ENCODE measurements at regions not wholly inside any gene's neighbourhood (a gene's known extent, or its start where the extent isn't known, plus 50 kb on each side); places are given as distances from the start of the nearest gene placed in this dataset.
"Not testable (repeated sequence)": the region's sequence is repeated elsewhere in the genome, so short reads cannot be mapped to it uniquely, and the experiment has no call there.

DNA sequence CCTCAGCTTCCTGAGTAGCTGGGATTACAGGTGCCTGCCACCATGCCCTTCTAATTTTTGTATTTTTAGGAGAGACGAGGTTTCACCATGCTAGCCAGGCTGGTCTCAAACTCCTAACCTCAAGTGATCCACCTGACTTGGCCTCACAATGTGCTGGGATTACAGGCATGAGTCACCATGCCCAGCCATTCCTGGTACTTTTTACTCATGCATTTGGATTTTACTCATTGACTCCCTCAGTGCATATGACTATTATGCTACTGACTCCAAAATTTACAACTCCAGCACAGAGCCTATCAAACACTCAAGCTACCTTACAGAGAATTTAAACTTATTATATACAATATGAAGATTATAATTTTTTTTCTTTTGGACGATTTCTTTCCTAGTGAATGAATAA lies 199.9 kb downstream of the CXXC4 start:
- Histone ChIP-seq H3K9me2 (replicated peaks; ENCODE audit: insufficient read depth, low read length) (0 out of 2 replicates have a peak, but pooled peaks cover 5% of the 10 kb centered on the region), H3K36me3 (ENCODE audit: insufficient read depth, low read length) (no peaks in the 10 kb centered on the region), H2AFZ (ENCODE audit: low read length) (no peak overlapping the region), H3K27me3 (ENCODE audit: low read length) (no peaks in the 10 kb centered on the region), H3K4me2 (ENCODE audit: low read depth, low read length, poor library complexity, severe bottlenecking) (no peak overlapping the region), H3K9ac (ENCODE audit: low read length) (no peak overlapping the region), H3K4me1 (ENCODE audit: low read length) (no peaks in the 10 kb centered on the region), H3K27ac (ENCODE audit: low read length) (no peak overlapping the region), H4K20me1 (ENCODE audit: insufficient read depth, low read depth, low read length) (no peaks in the 10 kb centered on the region), H3K4me3 (ENCODE audit: low read length) (no peak overlapping the region), H3K9me3 (ENCODE audit: low read length) (peaks cover 35% of the 10 kb centered on the region), H3K79me2 (ENCODE audit: low read length) (no peaks in the 10 kb centered on the region)
- no peak for DNase-seq

DNA sequence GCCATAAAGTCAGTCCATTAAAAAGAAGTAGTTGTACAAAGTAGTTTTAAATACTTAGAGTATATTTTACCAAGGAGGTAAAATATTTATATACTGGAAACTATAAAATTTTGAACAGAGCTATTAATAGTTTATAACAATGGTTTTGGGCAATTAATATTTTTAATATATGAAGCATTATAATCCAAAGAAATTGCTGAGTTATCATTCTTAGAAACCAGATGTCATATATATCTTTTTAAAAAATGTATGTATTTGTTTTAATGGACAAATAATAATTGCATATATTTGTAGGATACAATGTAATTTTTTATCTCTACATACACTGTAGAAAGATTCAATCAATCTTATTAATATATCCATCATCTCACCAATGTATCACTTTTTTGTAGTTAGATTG lies 207.8 kb downstream of the CXXC4 start:
- Histone ChIP-seq H3K4me2 (ENCODE audit: low read depth, low read length, poor library complexity, severe bottlenecking) (no peak overlapping the region), H3K4me1 (ENCODE audit: low read length) (no peaks in the 10 kb centered on the region), H2AFZ (ENCODE audit: low read length) (no peak overlapping the region), H4K20me1 (ENCODE audit: insufficient read depth, low read depth, low read length) (no peaks in the 10 kb centered on the region), H3K9me2 (replicated peaks; ENCODE audit: insufficient read depth, low read length) (no peaks in the 10 kb centered on the region), H3K36me3 (ENCODE audit: insufficient read depth, low read length) (no peaks in the 10 kb centered on the region), H3K27me3 (ENCODE audit: low read length) (no peaks in the 10 kb centered on the region), H3K79me2 (ENCODE audit: low read length) (no peaks in the 10 kb centered on the region), H3K4me3 (ENCODE audit: low read length) (no peak overlapping the region), H3K9me3 (ENCODE audit: low read length) (peaks cover 22% of the 10 kb centered on the region), H3K27ac (ENCODE audit: low read length) (no peak overlapping the region), H3K9ac (ENCODE audit: low read length) (no peak overlapping the region)
- DNase-seq = no peak

DNA sequence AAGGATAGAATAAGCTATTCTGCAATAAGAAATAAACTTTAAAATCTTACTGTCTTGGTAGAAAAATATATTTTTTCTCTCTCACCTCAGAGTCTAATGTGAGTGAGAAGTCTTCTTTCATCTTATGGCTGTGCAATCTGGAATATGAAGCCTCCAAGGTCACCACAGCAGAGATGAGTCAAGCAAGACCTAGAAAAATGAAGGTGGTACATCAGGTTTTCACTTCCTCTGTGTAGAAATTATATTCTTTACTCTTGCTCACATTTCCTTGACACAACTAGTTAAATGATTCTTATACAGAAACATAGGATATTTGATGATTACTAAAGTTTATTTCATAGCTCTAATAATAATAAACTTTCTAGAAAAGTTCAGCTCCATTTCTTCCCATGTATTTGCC lies 211.4 kb downstream of the CXXC4 start:
- Histone ChIP-seq H3K4me3 (ENCODE audit: low read length) (no peak overlapping the region), H3K27me3 (ENCODE audit: low read length) (no peaks in the 10 kb centered on the region), H3K27ac (ENCODE audit: low read length) (no peak overlapping the region), H3K9me2 (replicated peaks; ENCODE audit: insufficient read depth, low read length) (no peaks in the 10 kb centered on the region), H3K9ac (ENCODE audit: low read length) (no peak overlapping the region), H3K4me1 (ENCODE audit: low read length) (no peaks in the 10 kb centered on the region), H2AFZ (ENCODE audit: low read length) (no peak overlapping the region), H4K20me1 (ENCODE audit: insufficient read depth, low read depth, low read length) (no peaks in the 10 kb centered on the region), H3K36me3 (ENCODE audit: insufficient read depth, low read length) (no peaks in the 10 kb centered on the region), H3K4me2 (ENCODE audit: low read depth, low read length, poor library complexity, severe bottlenecking) (no peak overlapping the region), H3K9me3 (ENCODE audit: low read length) (peaks cover 10% of the 10 kb centered on the region), H3K79me2 (ENCODE audit: low read length) (no peaks in the 10 kb centered on the region)
- DNase-seq = no peak

DNA sequence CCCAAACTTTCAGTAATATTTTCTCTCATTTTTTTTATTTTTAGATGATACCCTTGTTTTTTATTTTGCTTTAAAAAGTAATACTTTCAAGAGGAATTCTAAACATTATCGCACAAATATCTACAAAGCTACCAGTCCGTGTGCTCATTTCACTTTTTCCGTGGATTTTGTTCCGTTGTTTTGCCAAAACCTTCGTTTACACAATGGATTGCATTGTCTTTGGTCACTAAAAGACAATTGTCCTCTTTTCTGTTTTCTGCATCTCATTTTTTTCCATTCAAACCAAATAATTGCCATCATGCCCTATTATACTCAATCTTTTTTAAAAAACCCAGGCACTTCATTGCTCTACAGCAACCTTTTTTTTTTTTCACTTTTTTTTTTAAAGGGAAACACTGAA lies 214.9 kb downstream of the CXXC4 start:
- Histone ChIP-seq H3K9me3 (ENCODE audit: low read length) (peaks cover 4% of the 10 kb centered on the region), H3K4me1 (ENCODE audit: low read length) (no peaks in the 10 kb centered on the region), H4K20me1 (ENCODE audit: insufficient read depth, low read depth, low read length) (no peaks in the 10 kb centered on the region), H2AFZ (ENCODE audit: low read length) (no peak overlapping the region), H3K9me2 (replicated peaks; ENCODE audit: insufficient read depth, low read length) (no peaks in the 10 kb centered on the region), H3K27ac (ENCODE audit: low read length) (no peak overlapping the region), H3K36me3 (ENCODE audit: insufficient read depth, low read length) (no peaks in the 10 kb centered on the region), H3K9ac (ENCODE audit: low read length) (no peak overlapping the region), H3K27me3 (ENCODE audit: low read length) (no peaks in the 10 kb centered on the region), H3K4me2 (ENCODE audit: low read depth, low read length, poor library complexity, severe bottlenecking) (no peak overlapping the region), H3K4me3 (ENCODE audit: low read length) (no peak overlapping the region), H3K79me2 (ENCODE audit: low read length) (no peaks in the 10 kb centered on the region)
- DNase-seq = no peak

DNA sequence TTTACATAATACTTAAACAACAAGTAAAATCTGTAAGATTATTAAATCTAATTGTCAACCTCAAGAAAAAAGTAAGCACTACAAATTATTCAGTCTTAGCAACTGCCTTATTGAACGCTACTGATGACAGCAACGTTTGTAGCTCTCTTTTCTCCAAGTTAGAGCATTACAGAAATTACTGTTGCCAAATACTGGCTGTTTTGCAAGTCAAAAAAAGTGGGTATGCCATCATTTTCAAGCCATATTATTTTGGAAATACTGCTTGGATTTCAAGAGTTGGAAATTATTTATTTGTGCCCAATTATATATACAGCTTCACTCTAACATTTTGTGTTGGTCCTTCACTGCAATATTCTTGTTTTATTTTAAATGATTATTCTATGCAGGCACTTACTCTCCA lies 221.7 kb downstream of the CXXC4 start:
- Histone ChIP-seq H3K36me3 (ENCODE audit: insufficient read depth, low read length) (no peaks in the 10 kb centered on the region), H3K79me2 (ENCODE audit: low read length) (no peaks in the 10 kb centered on the region), H3K9ac (ENCODE audit: low read length) (no peak overlapping the region), H3K4me1 (ENCODE audit: low read length) (no peaks in the 10 kb centered on the region), H3K9me3 (ENCODE audit: low read length) (peaks cover 11% of the 10 kb centered on the region; the same call in 1 of the 2 replicates), H3K4me2 (ENCODE audit: low read depth, low read length, poor library complexity, severe bottlenecking) (no peak overlapping the region), H3K27ac (ENCODE audit: low read length) (no peak overlapping the region), H3K9me2 (replicated peaks; ENCODE audit: insufficient read depth, low read length) (no peaks in the 10 kb centered on the region), H3K4me3 (ENCODE audit: low read length) (no peak overlapping the region), H4K20me1 (ENCODE audit: insufficient read depth, low read depth, low read length) (no peaks in the 10 kb centered on the region), H2AFZ (ENCODE audit: low read length) (no peak overlapping the region), H3K27me3 (ENCODE audit: low read length) (no peaks in the 10 kb centered on the region)
- no peak for DNase-seq

DNA sequence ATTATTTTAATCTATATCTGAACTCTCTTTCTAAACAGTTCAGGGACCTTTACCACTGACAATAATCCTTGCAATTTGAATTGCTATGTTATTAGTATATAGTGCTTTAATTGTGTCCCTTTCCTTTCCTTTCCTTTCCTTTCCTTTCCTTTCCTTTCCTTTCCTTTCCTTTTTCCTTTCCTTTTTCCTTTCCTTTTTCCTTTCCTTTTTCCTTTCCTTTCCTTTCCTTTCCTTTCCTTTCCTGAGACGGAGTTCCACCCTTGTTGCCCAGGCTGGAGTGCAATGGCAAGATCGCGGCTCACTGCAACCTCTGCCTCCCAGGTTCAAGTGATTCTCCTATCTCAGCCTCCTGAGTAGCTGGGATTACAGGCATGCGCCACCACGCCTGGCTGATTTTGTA lies 225.1 kb downstream of the CXXC4 start:
- H3K4me3 ChIP-seq (ENCODE audit: low read length); H3K36me3 ChIP-seq (ENCODE audit: insufficient read depth, low read length); H2AFZ ChIP-seq (ENCODE audit: low read length); H3K27me3 ChIP-seq (ENCODE audit: low read length); H3K4me1 ChIP-seq (ENCODE audit: low read length); H3K9ac ChIP-seq (ENCODE audit: low read length); H3K79me2 ChIP-seq (ENCODE audit: low read length); DNase-seq; H3K4me2 ChIP-seq (ENCODE audit: low read depth, low read length, poor library complexity, severe bottlenecking); H4K20me1 ChIP-seq (ENCODE audit: insufficient read depth, low read depth, low read length); H3K27ac ChIP-seq (ENCODE audit: low read length); H3K9me2 ChIP-seq (replicated peaks; ENCODE audit: insufficient read depth, low read length): not testable (repeated sequence)
- peaks cover 11% of the 10 kb centered on the region; the same call in 1 of the 2 replicates for H3K9me3 ChIP-seq (ENCODE audit: low read length)

DNA sequence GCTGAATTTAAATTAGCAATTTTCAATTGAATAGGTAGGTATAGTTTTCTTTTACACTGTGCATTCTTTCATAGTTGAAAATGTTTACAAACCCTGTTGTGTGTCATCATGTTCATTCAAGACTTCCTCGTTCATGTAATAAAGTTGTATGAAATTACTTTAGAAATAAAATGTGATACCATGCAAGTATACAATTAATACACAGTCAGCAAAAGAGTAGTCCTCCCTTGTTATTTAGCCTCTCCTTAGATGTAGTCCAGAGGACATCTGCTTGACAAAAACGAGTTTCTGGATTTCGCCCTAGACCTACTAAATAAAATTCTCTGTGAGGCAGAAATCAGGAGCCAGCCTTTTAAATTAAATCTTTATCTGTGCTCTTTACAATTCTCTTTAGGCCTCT lies 231.6 kb downstream of the CXXC4 start:
- Histone ChIP-seq H3K4me2 (ENCODE audit: low read depth, low read length, poor library complexity, severe bottlenecking) (no peak overlapping the region), H3K9ac (ENCODE audit: low read length) (no peak overlapping the region), H3K27me3 (ENCODE audit: low read length) (no peaks in the 10 kb centered on the region), H3K27ac (ENCODE audit: low read length) (no peak overlapping the region), H3K9me2 (replicated peaks; ENCODE audit: insufficient read depth, low read length) (0 out of 2 replicates have a peak, but pooled peaks cover 4% of the 10 kb centered on the region), H3K79me2 (ENCODE audit: low read length) (no peaks in the 10 kb centered on the region), H4K20me1 (ENCODE audit: insufficient read depth, low read depth, low read length) (no peaks in the 10 kb centered on the region), H3K4me3 (ENCODE audit: low read length) (no peak overlapping the region), H2AFZ (ENCODE audit: low read length) (no peak overlapping the region), H3K4me1 (ENCODE audit: low read length) (no peaks in the 10 kb centered on the region), H3K36me3 (ENCODE audit: insufficient read depth, low read length) (no peaks in the 10 kb centered on the region), H3K9me3 (ENCODE audit: low read length) (peaks cover 4% of the 10 kb centered on the region; the same call in 1 of the 2 replicates)
- DNase-seq = no peak

DNA sequence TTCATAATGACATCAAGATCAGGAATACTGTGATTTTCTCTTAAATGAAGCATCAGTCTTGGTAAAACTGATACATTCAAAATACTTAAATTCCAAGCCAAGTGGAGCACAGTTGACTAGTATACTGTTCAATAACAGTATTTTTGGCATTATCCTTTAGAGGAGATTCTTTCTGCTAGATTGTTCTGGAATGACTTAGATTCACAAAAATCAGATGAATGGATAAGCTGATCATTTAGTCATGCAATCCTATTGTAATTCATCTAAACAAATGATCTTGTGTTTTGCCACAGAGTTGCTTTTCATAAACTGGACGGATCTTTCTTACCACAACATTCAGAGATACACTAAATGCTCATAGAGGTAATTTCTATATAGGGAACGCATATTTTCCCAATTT lies 232.0 kb downstream of the CXXC4 start:
- Histone ChIP-seq H3K9me2 (replicated peaks; ENCODE audit: insufficient read depth, low read length) (0 out of 2 replicates have a peak, but pooled peaks cover 4% of the 10 kb centered on the region), H3K9ac (ENCODE audit: low read length) (no peak overlapping the region), H4K20me1 (ENCODE audit: insufficient read depth, low read depth, low read length) (no peaks in the 10 kb centered on the region), H2AFZ (ENCODE audit: low read length) (no peak overlapping the region), H3K79me2 (ENCODE audit: low read length) (no peaks in the 10 kb centered on the region), H3K27ac (ENCODE audit: low read length) (no peak overlapping the region), H3K36me3 (ENCODE audit: insufficient read depth, low read length) (no peaks in the 10 kb centered on the region), H3K4me1 (ENCODE audit: low read length) (no peaks in the 10 kb centered on the region), H3K4me3 (ENCODE audit: low read length) (no peak overlapping the region), H3K4me2 (ENCODE audit: low read depth, low read length, poor library complexity, severe bottlenecking) (no peak overlapping the region), H3K9me3 (ENCODE audit: low read length) (peaks cover 5% of the 10 kb centered on the region; the same call in 1 of the 2 replicates), H3K27me3 (ENCODE audit: low read length) (no peaks in the 10 kb centered on the region)
- DNase-seq = no peak

DNA sequence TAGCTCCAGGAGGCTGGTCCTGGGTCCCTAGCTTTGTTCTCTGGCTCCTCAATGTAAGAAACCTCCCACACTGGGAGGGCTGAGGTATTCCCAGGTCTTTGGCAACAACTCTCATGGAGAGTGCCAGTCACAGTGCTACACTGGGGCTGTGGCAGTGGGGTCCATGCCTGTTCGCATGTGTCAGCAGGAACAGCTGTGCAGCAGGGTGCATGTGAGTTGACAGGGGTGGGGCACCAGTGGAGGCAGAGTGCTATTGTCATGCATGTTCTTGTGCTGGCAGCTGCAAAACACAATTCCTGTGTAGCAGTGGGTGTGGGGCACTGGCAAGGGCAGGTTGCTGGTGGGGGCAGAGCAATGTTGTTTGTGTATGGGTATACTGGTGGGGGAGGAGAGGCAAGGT lies 246.0 kb downstream of the CXXC4 start:
- Histone ChIP-seq H3K79me2 (ENCODE audit: low read length) (no peaks in the 10 kb centered on the region), H3K9me2 (replicated peaks; ENCODE audit: insufficient read depth, low read length) (no peaks in the 10 kb centered on the region), H3K27me3 (ENCODE audit: low read length) (no peaks in the 10 kb centered on the region), H4K20me1 (ENCODE audit: insufficient read depth, low read depth, low read length) (no peaks in the 10 kb centered on the region), H3K4me3 (ENCODE audit: low read length) (no peak overlapping the region), H3K4me2 (ENCODE audit: low read depth, low read length, poor library complexity, severe bottlenecking) (no peak overlapping the region), H3K9ac (ENCODE audit: low read length) (no peak overlapping the region), H3K9me3 (ENCODE audit: low read length) (peaks cover 14% of the 10 kb centered on the region), H2AFZ (ENCODE audit: low read length) (no peak overlapping the region), H3K36me3 (ENCODE audit: insufficient read depth, low read length) (no peaks in the 10 kb centered on the region), H3K4me1 (ENCODE audit: low read length) (no peaks in the 10 kb centered on the region), H3K27ac (ENCODE audit: low read length) (no peak overlapping the region)
- no peak for DNase-seq
